Stimulated activated CD8-positive, alpha-beta memory T cell treated with anti-CD3 and anti-CD28 coated beads, Interleukin-12 subunit alpha, Interleukin-12 subunit beta, amount 100 ng/mL, for 24 hours (primary cell): ENCODE measurements at regions not wholly inside any gene's neighbourhood (a gene's known extent, or its start where the extent isn't known, plus 50 kb on each side); places are given as distances from the start of the nearest gene placed in this dataset.

ENCODE experiments used
- DNase-seq: peaks from one replicate; pipeline ENCODE4 v3.0.0-alpha.2; 2020; ENCODE audit errors: extremely low read depth

- DNase-seq = no peak
Observed at GRCh38 chr3:68467465-68467864, 464.9 kb downstream of the TAFA4 start.

DNA sequence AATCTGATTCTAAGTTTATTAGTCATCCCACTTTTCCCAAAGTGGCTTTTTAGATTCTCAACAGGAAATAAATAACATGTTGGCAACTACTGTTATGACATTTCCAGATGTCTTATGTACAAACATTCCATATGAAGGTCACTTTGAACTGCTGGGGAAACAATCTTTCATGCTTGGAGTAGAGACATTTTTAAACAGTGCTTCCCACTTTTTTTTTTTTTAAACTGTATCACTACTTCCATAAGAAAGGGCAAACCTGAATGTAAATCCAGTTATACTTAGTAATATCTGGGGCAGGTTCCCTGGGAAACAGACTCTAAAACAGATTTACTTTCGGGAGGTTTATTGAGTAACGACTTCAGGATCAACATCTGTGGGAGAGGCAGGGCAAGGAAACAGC, 473.8 kb downstream of the TAFA4 start:
- no peak for DNase-seq

DNA sequence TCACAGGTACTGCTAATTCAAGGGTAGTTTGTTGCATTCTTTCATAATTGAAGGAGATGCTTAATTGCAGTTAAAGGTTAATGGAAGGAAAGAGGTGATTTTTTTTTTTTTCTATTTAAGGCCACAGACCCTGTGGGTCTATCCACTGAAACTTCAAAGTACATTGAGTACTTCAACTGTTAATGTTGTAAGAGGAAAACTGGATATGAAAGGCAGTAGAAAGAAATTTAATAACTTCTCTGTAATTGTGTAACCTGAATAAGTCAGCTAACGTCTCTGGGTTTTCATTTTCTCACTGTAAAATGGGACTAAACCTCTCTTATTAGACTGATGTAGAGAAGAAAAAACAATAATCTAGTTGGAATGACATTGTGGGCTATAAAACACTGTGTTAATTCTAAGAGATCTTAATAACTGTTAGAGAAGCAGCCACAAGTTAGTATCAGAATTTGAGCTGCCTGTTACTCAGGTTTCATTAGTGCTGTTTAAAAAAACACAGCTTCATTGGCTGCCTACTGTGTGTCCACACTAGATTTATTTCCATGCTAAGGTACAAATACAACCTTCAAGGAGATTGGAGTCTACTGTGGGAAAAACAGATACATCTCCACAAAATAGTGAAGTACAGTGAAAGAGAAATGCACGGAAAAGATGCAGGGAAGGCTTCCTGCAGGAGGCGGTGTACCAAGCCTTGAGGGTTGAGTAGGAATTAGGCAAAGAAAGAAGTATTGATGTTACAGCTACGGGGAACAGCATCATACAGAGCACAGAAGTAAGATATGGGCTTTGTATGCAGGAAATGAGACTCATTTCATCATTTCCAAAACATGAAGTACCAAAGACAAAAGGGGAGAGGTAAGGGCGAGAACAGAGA, 483.6 kb downstream of the TAFA4 start:
- DNase-seq = no peak

GRCh38 chr3:68447885-68448284, 484.5 kb downstream of the TAFA4 start:
- no peak for DNase-seq

GRCh38 chr3:68441054-68441453, 491.3 kb downstream of the TAFA4 start:
- no peak for DNase-seq

- no peak for DNase-seq
Observed at GRCh38 chr3:68436619-68437401, 495.5 kb downstream of the TAFA4 start.

GRCh38 chr3:68428495-68428894, 503.9 kb downstream of the TAFA4 start:
- DNase-seq = no peak

GRCh38 chr3:68424796-68425460, 507.4 kb downstream of the TAFA4 start:
- no peak for DNase-seq

DNA sequence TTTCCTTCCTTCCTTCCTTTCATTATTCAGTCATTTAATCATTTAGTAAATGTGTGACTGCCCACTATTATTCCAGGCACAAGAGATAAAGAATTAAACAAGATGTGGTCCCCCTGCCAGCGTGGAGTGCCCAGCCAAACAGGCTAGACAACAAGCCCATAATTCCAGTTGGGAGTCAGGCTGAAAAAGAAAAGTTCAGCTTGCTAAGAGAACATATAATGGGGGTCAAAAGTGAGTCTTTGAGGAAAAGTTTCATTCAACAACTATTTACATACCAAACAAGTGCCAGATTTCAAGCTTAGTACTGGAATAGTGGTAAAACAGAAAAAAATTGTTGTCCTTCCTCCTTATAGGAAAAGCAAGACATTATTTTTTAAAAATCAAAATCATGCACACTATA, 523.7 kb downstream of the TAFA4 start:
- no peak for DNase-seq

DNA sequence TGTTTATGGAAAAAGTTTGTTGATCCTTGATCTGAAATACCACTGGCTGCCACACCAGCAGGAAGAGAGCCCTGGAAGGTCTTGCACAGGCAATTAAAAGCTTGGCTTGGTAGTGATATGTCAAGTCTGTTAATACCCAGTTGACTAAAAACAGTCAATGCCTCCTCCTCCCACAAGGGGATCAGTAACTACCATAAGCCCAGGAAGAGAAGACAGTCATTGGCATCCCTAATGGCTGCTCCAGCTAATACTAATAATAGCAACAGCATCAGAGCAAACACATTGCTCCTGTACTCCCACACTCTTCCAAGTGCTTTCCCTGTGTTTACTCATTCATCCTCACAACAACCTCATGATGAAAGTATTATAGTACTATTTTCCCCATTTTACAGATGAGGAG, 528.6 kb downstream of the TAFA4 start:
- no peak for DNase-seq

DNA sequence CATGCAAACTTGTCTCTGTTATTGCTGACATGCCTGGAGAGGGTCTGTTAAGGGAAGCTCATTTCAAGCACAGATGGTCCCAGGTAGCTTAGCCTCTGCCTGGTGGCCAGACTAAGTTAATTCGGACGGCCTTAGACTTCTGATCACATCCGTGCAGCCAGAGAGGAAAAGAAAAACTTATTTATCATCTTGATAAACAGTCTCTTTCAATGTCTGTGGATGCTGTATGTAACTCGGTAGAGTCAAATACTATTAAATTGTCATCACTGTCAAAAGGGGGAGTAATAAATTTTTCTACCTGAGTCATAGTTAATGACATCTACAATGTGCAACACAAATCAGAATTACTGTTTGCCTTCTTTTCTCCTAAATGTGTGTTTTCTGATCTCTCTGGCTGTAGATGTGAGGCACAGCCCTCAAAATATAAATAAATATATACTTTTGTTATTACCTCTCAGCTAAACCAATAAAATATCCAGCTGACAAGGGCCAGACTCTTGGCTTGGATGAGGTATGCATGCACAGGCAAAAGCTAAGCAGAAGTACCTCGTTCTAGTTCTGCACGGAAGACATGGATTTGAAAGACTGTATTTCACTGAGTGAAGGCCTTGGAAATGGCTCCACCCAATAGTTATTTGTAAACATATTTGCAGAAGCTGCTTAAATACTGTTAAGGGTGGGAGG, 530.0 kb downstream of the TAFA4 start:
- no peak for DNase-seq

GRCh38 chr3:68378631-68379030, 553.7 kb downstream of the TAFA4 start:
- DNase-seq = no peak

GRCh38 chr3:68373727-68374126, 558.6 kb downstream of the TAFA4 start:
- DNase-seq = no peak

DNA sequence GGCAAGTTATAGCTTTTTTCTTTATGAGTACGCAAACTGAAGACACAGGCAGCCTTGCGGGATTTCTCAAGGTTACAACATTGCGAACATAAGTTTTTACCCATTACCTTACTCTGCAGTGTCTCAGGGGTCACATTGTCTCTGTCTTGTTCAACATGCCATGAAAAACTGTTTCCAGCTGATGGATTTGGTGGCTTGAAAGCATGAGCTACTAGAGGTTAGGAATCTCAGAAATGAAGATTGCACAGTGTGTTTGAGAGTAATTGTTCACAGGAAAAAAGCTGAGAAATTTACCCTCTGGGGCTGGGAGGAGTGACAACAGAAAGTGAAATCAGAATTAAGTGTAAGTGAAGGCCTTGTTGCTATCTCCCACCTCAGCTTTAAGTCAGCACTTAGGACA, 568.6 kb downstream of the TAFA4 start:
- DNase-seq = no peak

GRCh38 chr3:68360492-68360891, 571.9 kb downstream of the TAFA4 start:
- no peak for DNase-seq

DNA sequence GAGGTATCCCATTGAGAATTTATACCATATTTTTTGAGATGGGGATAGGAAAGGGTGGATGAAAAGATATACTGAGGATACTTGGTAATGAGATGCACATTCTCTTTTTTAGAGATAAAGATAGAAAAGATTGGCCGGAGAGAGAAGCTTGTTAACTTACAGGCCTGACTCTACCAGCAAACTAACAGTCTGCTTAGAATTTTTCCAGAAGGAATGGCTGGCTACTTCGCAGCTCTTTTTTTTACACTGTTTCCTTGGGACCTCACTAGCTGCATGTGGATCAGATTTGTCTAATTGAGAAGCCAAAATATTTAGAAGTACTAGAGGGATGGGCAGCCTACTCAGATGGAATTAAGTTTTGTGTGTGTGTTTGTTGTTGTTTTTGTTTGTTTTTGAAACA, 586.6 kb downstream of the TAFA4 start:
- no peak for DNase-seq

- no peak for DNase-seq
Observed at GRCh38 chr3:68342426-68342825, 589.9 kb downstream of the TAFA4 start.

DNA sequence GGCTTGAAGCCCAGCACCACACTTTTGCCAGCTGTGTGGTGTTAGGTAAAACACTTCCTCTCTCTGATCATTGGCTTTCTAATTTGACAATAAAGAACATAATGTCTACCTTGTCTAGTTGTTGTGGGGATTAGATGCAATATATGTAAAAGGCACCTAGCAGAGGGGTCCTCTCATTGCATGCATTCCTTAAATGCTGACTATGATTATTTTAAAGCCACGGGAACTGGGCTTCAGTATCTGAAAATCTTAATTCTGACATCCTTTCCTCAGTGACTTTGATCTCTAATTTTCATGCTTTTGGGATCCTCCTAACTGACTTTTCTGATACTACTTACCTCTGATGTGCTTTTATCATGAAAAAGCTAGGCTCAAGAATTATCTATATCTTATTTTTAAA, 596.3 kb downstream of the TAFA4 start:
- DNase-seq = no peak

GRCh38 chr3:68334367-68334986, 597.9 kb downstream of the TAFA4 start:
- DNase-seq = no peak

DNA sequence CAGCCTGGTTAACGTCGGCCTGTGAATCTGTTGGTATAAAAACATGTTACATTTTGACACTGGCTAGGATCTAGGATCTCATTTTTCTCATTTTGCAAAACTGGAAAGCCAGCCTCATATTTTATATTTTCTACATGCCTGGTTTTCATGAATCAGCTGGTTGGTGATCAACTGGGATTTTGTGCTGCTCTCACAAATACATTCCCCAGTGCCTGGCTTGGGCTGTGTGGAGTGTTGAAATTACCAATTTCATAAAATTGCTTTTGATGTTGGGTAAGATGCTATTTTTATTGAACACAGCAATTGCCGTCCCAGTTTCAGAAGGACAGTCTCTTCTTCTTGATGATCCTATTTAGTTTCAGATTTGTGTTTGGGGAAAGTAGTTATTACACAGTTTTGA, 604.3 kb downstream of the TAFA4 start:
- no peak for DNase-seq

GRCh38 chr3:68315964-68316363, 616.4 kb downstream of the TAFA4 start:
- DNase-seq = no peak

GRCh38 chr3:68315546-68315945, 616.8 kb downstream of the TAFA4 start:
- DNase-seq = no peak
